ENCODE measurements at regions not wholly inside any gene's neighbourhood (a gene's known extent, or its start where the extent isn't known, plus 50 kb on each side); places are given as distances from the start of the nearest gene placed in this dataset.

DNA sequence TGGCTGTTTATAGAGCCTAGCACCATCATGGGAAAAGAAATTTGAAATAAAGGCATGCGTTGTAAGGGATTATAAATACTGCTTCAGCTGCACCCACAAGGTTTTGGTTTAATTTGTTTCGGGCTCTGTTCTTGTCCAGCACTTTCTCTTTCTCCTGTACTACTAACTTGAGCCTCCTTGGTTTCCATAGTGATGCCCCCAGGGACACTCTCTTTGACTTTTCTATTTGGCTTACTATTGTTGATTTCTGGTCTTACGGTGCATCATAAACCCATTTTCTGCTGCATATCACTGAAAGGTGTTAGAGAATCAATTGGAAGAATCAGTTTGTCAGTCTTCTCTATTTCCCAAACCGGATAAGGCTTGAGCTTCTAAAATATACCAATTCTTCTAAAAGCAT, 1674.3 kb upstream of the RAG2 start:
- TF ChIP-seq, protein P1, sequence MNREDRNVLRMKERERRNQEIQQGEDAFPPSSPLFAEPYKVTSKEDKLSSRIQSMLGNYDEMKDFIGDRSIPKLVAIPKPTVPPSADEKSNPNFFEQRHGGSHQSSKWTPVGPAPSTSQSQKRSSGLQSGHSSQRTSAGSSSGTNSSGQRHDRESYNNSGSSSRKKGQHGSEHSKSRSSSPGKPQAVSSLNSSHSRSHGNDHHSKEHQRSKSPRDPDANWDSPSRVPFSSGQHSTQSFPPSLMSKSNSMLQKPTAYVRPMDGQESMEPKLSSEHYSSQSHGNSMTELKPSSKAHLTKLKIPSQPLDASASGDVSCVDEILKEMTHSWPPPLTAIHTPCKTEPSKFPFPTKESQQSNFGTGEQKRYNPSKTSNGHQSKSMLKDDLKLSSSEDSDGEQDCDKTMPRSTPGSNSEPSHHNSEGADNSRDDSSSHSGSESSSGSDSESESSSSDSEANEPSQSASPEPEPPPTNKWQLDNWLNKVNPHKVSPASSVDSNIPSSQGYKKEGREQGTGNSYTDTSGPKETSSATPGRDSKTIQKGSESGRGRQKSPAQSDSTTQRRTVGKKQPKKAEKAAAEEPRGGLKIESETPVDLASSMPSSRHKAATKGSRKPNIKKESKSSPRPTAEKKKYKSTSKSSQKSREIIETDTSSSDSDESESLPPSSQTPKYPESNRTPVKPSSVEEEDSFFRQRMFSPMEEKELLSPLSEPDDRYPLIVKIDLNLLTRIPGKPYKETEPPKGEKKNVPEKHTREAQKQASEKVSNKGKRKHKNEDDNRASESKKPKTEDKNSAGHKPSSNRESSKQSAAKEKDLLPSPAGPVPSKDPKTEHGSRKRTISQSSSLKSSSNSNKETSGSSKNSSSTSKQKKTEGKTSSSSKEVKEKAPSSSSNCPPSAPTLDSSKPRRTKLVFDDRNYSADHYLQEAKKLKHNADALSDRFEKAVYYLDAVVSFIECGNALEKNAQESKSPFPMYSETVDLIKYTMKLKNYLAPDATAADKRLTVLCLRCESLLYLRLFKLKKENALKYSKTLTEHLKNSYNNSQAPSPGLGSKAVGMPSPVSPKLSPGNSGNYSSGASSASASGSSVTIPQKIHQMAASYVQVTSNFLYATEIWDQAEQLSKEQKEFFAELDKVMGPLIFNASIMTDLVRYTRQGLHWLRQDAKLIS (CRISPR knock-in tag; IDR thresholded peaks at IDR 0.05; ENCODE audit: borderline replicate concordance) = no peak
- TF ChIP-seq, protein P2, sequence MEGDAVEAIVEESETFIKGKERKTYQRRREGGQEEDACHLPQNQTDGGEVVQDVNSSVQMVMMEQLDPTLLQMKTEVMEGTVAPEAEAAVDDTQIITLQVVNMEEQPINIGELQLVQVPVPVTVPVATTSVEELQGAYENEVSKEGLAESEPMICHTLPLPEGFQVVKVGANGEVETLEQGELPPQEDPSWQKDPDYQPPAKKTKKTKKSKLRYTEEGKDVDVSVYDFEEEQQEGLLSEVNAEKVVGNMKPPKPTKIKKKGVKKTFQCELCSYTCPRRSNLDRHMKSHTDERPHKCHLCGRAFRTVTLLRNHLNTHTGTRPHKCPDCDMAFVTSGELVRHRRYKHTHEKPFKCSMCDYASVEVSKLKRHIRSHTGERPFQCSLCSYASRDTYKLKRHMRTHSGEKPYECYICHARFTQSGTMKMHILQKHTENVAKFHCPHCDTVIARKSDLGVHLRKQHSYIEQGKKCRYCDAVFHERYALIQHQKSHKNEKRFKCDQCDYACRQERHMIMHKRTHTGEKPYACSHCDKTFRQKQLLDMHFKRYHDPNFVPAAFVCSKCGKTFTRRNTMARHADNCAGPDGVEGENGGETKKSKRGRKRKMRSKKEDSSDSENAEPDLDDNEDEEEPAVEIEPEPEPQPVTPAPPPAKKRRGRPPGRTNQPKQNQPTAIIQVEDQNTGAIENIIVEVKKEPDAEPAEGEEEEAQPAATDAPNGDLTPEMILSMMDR (IDR thresholded peaks at IDR 0.05) = no peak
- TF ChIP-seq GABPB1 (CRISPR knock-in tag; IDR thresholded peaks at IDR 0.05) (no peak), ZNF232 (CRISPR knock-in tag; IDR thresholded peaks at IDR 0.05) (no peak), ETV6 (CRISPR knock-in tag; IDR thresholded peaks at IDR 0.05) (no peak), JUN (CRISPR knock-in tag; IDR thresholded peaks at IDR 0.05) (no peak), CREB1 (CRISPR knock-in tag; IDR thresholded peaks at IDR 0.05) (no peak), CREM (CRISPR knock-in tag; IDR thresholded peaks at IDR 0.05) (no peak), RELA (CRISPR knock-in tag; IDR thresholded peaks at IDR 0.05; ENCODE audit: borderline replicate concordance) (no peak)
- TF ChIP-seq, protein P3, sequence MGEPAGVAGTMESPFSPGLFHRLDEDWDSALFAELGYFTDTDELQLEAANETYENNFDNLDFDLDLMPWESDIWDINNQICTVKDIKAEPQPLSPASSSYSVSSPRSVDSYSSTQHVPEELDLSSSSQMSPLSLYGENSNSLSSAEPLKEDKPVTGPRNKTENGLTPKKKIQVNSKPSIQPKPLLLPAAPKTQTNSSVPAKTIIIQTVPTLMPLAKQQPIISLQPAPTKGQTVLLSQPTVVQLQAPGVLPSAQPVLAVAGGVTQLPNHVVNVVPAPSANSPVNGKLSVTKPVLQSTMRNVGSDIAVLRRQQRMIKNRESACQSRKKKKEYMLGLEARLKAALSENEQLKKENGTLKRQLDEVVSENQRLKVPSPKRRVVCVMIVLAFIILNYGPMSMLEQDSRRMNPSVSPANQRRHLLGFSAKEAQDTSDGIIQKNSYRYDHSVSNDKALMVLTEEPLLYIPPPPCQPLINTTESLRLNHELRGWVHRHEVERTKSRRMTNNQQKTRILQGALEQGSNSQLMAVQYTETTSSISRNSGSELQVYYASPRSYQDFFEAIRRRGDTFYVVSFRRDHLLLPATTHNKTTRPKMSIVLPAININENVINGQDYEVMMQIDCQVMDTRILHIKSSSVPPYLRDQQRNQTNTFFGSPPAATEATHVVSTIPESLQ (CRISPR knock-in tag; IDR thresholded peaks at IDR 0.05) = no peak
- TF ChIP-seq, protein P4, sequence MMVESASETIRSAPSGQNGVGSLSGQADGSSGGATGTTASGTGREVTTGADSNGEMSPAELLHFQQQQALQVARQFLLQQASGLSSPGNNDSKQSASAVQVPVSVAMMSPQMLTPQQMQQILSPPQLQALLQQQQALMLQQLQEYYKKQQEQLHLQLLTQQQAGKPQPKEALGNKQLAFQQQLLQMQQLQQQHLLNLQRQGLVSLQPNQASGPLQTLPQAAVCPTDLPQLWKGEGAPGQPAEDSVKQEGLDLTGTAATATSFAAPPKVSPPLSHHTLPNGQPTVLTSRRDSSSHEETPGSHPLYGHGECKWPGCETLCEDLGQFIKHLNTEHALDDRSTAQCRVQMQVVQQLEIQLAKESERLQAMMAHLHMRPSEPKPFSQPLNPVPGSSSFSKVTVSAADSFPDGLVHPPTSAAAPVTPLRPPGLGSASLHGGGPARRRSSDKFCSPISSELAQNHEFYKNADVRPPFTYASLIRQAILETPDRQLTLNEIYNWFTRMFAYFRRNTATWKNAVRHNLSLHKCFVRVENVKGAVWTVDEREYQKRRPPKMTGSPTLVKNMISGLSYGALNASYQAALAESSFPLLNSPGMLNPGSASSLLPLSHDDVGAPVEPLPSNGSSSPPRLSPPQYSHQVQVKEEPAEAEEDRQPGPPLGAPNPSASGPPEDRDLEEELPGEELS (CRISPR knock-in tag; IDR thresholded peaks at IDR 0.05) = no peak
- TF ChIP-seq, protein P5, sequence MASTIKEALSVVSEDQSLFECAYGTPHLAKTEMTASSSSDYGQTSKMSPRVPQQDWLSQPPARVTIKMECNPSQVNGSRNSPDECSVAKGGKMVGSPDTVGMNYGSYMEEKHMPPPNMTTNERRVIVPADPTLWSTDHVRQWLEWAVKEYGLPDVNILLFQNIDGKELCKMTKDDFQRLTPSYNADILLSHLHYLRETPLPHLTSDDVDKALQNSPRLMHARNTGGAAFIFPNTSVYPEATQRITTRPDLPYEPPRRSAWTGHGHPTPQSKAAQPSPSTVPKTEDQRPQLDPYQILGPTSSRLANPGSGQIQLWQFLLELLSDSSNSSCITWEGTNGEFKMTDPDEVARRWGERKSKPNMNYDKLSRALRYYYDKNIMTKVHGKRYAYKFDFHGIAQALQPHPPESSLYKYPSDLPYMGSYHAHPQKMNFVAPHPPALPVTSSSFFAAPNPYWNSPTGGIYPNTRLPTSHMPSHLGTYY (CRISPR knock-in tag; IDR thresholded peaks at IDR 0.05) = no peak
- TF ChIP-seq, protein P6, sequence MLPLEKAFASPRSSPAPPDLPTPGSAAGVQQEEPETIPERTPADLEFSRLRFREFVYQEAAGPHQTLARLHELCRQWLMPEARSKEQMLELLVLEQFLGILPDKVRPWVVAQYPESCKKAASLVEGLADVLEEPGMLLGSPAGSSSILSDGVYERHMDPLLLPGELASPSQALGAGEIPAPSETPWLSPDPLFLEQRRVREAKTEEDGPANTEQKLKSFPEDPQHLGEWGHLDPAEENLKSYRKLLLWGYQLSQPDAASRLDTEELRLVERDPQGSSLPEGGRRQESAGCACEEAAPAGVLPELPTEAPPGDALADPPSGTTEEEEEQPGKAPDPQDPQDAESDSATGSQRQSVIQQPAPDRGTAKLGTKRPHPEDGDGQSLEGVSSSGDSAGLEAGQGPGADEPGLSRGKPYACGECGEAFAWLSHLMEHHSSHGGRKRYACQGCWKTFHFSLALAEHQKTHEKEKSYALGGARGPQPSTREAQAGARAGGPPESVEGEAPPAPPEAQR (CRISPR knock-in tag; IDR thresholded peaks at IDR 0.05) = no peak
- TF ChIP-seq, protein P7, sequence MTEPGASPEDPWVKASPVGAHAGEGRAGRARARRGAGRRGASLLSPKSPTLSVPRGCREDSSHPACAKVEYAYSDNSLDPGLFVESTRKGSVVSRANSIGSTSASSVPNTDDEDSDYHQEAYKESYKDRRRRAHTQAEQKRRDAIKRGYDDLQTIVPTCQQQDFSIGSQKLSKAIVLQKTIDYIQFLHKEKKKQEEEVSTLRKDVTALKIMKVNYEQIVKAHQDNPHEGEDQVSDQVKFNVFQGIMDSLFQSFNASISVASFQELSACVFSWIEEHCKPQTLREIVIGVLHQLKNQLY (CRISPR knock-in tag; IDR thresholded peaks at IDR 0.05) = no peak

Measured in WTC11 (cell line).